HL-60/S4 (cell line): ENCODE measurements at regions not wholly inside any gene's neighbourhood (a gene's known extent, or its start where the extent isn't known, plus 50 kb on each side); places are given as distances from the start of the nearest gene placed in this dataset.

Experiments
- in situ Hi-C: fragments of 300-500 bp; cut with MboI; formaldehyde crosslinking; loops from 2 replicates; pipeline ENCODE4 v1.14.3; 2022; ENCODE audit warnings: low sequenced_read_pairs

DNA sequence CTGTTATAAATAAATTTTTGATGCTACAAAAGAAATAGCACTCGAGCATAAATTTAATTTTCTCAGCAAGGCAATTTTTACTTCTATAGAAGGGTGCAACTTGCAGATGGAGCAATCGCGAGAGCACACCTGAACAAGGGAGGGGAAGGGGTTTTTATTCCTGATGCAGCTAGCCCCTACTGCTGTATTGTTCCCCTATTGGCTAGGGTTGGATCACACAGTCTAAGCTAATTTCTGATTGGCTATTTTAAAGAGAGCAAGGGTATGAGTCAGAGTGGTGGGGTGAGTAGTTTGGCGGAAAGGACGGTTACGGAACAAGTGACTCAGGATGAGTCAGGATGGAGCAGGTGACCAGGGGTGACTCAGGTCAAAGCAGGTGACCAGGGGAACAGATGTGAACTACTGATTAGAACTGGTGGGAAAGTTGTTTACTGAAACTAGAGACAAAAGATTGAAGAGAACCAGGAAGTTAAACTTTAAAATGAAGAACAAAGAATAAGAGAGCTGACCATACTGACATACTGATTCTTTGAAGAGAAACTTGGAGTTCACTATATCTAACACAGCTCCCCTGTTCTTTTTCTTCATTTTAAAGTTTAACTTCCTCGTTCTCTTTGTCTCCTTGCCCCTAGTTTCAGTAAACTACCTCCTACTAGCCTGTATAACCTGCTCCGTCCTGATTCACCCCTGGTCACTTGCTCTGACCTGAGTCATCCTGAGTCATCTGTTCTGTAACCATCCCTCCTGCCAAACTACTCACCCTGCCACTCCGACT lies 101.9 kb upstream of the SHB start:
- in situ Hi-C loops, result loop anchor here (25.0 kb wide), 2 partner anchors 191 to 259 kb away; partner anchors contain the start of gene SLC25A51

DNA sequence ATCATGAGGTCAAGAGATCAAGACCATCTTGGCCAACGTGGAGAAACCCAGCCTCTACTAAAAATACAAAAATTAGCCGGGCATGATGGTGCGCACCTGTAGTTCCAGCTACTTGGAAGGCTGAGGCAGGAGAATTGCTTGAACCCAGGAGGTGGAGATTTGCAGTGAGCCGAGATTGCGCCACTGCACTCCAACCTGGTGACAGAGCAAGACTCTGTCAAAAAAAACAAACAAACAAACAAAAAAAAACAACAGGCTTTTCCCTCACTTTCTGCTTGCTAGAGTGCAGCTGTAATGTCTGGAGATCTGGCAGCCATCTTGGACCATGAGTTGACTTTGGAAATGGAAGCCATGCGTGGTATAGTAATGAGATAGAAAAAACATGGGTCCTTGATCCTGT lies 101.1 kb upstream of the SHB start:
- in situ Hi-C loops, result loop anchor here (25.0 kb wide), 2 partner anchors 192 to 258 kb away; partner anchors contain the start of gene SLC25A51

GRCh38 chr9:38166501-38166900 lies 97.5 kb upstream of the SHB start:
- in situ Hi-C loops, result loop anchor here (25.0 kb wide), 2 partner anchors 196 to 254 kb away; partner anchors contain the start of gene SLC25A51

DNA sequence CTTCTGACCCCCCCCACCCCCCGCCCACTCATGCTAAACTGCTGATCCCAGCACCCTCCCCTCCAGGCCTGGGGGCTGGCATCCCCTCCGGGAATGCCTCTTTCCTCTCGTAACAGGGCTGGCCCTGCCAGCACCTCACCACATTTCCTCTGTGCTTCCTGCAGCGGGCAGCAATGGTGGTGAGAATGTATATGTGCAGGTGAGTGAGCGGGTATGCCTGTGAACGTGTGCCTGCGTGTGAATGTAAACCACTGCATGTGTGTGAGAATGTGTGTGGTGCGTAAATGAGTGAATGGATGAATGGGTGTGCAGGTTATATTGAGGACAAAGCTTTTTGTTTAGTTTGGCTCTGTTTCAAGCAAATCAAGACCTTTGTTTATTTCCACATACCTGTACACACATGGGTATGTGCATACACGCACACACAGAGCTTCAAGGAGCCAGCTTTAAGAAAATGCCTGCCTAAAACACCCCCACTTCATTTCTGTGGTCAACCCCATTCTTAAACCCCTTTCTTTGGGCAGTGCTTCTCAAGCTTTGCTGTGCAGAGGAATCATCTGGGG lies 95.7 kb upstream of the SHB start:
- in situ Hi-C loops, result loop anchor here (25.0 kb wide), 2 partner anchors 198 to 252 kb away; partner anchors contain the start of gene SLC25A51

DNA sequence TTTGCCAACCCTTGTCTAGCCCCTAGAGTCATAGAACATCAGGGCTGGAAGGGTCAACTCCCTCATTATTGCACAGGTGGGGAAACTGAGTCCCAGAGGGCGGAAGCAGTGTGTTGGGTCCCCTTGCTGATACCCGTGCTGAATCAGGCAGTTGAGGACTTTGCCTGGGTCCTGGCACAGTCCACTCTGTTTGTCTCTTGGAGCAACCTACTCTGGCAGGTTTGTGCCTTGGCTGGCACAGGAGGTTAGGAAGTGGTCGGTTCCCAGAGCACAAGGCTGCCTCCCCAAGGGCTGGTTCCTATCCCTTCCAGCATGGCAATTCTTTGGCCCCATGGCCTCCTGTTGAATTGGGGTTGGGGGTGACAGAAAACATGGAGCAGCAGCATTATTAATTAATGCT lies 94.5 kb upstream of the SHB start:
- in situ Hi-C loops, result loop anchor here (25.0 kb wide), 2 partner anchors 199 to 251 kb away; partner anchors contain the start of gene SLC25A51

GRCh38 chr9:38162332-38163211 lies 93.5 kb upstream of the SHB start:
- in situ Hi-C loops, result loop anchor here (25.0 kb wide), 2 partner anchors 200 to 250 kb away; partner anchors contain the start of gene SLC25A51

DNA sequence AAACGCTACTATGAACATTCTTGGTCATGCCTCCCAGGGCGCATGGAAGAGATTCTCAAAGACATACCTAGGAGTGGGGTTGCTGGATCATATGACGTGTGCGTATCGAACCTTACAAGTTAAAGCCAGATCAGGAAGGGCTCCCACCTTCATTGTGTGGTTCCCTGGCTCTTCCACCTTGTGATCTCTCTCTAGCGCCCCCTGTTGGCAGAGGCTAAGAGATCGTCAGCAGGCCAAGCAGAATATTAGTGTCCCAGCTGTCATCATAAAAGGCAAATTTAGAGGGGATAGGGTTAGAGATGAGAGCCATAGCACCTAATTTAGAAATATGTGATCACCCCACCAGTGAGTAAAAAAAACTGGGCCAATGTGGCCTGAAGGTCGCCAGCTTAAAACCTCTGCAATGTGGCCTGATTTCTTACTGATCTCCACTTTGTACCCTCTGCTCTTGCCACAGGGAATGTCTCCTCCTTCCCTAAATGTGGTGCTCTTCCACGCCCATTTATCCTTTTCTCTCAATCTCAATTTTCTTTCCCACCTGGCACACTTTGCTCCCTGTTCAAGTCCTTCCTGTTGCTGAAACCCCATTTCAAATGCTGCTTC lies 91.7 kb upstream of the SHB start:
- in situ Hi-C loops, result loop anchor here (25.0 kb wide), 2 partner anchors 202 to 248 kb away; partner anchors contain the start of gene SLC25A51

- in situ Hi-C loops, result loop anchor here (25.0 kb wide), 2 partner anchors 203 to 247 kb away; partner anchors contain the start of gene SLC25A51
These were observed 90.6 kb upstream of the SHB start for GRCh38 chr9:38159599-38159998.

GRCh38 chr9:38158628-38159027 lies 89.6 kb upstream of the SHB start:
- in situ Hi-C loops, result loop anchor here (25.0 kb wide), 2 partner anchors 204 to 246 kb away; partner anchors contain the start of gene SLC25A51

DNA sequence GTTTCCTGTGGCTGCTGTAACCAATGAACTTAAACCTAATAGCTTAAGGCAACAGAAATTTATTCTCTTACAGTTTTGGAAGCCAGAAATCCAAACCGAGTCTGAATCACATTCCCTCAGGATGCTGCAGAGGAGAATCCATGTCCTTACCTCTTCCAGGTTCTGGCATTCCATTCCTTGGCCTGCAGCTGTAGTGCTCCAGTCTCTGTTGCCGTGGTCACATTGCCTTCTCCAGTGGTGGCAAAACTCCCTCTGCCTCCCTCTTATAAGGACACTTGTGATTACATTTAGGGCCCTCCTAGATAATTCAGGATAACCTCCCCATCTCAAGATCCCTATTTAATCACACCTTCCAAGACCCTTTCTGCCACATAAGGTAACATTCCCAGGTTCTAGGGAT lies 88.7 kb upstream of the SHB start:
- in situ Hi-C loops, result loop anchor here (25.0 kb wide), 2 partner anchors 205 to 245 kb away; partner anchors contain the start of gene SLC25A51

- in situ Hi-C loops, result loop anchor here (25.0 kb wide), 2 partner anchors 208 to 242 kb away; partner anchors contain the start of gene SLC25A51
These were observed 85.7 kb upstream of the SHB start for GRCh38 chr9:38154501-38155421.

GRCh38 chr9:38153910-38154291 lies 84.9 kb upstream of the SHB start:
- in situ Hi-C loops, result loop anchor here (25.0 kb wide), 2 partner anchors 208 to 242 kb away; partner anchors contain the start of gene SLC25A51

DNA sequence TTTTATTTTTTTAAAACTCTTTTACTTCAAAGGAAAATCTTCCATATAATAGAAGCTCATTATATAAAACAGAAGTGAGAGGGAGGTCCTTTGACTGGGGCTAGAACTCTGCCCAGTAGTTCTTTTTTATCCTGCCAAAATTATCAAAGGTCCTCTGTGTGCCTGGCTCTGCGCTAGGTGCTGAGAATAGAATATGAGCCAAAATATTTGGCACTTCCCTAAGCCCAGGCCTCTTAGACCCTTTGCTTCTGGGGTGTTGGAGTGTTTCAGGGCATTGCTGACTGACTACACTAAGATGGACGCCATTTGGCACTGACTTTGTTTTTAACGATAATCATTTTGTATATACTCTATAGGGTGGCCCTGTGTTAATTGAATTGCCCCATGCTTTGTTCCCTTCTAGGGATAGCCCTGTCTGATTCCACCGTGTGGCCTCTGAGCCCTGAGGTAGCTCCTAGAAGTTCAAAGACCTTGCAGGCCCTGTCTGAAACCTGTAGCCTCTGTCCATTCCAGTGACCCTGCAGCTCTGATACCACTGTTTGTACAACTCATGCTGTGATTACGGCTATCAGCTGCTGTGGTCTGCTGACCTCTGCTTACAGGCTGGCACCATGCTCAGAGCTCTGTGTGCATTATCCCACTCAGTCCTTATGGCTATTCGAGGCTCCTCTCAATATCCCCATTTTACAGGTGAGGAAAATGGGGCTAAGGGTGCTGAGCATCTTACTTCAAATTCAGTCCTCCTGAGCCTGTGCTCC lies 84.3 kb upstream of the SHB start:
- in situ Hi-C loops, result loop anchor here (25.0 kb wide), 2 partner anchors 209 to 241 kb away; partner anchors contain the start of gene SLC25A51

DNA sequence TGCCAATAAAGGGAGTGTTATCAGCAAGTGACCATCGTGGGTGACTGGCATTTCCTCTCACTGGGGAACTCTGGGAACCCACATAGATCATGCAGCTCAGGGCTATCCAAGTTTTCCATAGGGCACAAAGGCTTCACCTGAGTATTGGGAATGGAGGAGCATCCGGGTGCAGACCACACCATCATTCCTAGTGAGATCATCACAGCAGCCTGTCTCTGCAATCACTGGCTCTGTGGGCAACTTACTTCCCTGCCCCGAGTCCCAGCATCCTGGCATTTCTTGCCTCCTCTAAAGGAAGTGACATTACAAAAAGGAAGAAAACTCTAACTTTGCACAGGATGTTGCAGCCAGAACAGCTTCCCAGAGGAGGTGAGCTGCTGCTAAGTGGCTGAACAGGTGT lies 80.6 kb upstream of the SHB start:
- in situ Hi-C loops, result loop anchor here (25.0 kb wide), 2 partner anchors 213 to 237 kb away; partner anchors contain the start of gene SLC25A51

DNA sequence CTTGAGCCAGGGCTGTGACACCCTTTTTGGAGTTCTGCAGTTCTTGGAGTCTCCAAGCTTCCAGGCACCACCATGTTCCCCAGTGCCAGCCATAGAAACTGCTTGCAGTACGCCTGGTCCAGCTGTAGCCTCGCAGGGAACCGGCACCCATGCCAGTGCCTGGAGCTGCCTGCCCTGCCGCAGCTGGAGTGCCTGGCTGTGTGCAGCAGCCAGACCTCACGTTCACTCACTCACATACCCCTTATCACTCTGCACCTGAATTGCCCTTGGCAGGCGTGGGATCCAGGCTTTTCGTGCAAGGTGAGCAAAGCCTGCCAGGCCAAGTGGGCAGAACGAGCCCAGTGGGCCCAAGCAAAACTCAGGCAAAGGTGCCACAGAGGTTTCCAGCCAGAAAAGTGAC lies 77.8 kb upstream of the SHB start:
- in situ Hi-C loops, result no loop called here

DNA sequence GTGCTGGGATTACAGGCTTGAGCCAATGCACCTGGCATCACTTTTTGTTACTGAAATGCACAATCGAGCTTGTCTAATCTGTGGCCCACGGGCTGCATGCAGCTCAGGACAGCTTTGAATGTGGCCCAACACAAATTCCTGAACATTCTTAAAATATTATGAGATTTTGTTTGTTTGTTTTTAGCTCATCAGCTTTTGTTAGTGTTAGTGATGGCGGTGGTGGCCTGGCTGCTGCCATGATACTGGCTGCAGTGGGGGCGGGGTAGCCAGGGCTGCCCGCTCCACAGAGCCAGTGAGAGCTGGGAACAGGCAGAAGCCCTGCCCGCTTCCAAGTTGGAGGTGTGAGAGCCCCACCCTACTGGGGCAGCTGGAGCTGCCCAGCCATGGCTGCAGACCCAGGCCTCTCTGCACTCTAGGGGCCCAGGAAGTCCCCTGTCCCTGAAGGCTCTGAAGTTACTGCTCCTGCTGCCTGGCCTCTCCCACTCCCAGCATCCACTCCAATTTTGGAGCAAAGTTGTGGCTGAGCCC lies 76.6 kb upstream of the SHB start:
- in situ Hi-C loops, result no loop called here

DNA sequence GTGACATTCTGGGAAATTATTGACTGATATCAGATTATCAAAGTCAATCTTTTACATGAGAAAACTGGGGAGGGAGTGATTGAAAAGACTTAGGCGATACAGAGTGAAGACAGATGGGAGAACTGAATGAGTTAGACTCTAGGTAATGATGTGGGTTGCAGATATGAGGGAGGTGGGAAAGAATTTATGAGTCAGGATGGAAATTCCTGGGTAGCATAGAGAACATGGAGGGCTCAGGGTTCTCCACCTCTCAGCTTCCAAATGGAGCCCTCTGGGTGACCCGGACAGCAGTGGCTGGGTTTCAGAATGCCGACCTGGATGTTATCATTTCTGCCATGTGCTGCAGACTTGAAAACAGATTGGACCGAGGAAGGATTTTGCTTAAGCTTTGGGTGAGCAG lies 75.4 kb upstream of the SHB start:
- in situ Hi-C loops, result no loop called here
